ENCODE measurements at regions not wholly inside any gene's neighbourhood (a gene's known extent, or its start where the extent isn't known, plus 50 kb on each side); places are given as distances from the start of the nearest gene placed in this dataset.

- no peak for ATAC-seq
- Histone ChIP-seq H3K4me3 (no peak overlapping the region), H3K4me1 (no peaks in the 10 kb centered on the region), H3K27ac (no peak overlapping the region), H3K36me3 (no peaks in the 10 kb centered on the region), H3K9me3 (no peaks in the 10 kb centered on the region), H3K27me3 (no peaks in the 10 kb centered on the region)
- WGBS, 2 donors (ENCODE audit: low coverage in 1 of 2) = no CpG with 5 or more reads among the region's 1 CpG
- TF ChIP-seq POLR2AphosphoS5 (IDR thresholded peaks at IDR 0.05) (no peak), POLR2A (IDR thresholded peaks at IDR 0.05) (no peak), EP300 (IDR thresholded peaks at IDR 0.05) (no peak), CTCF (IDR thresholded peaks at IDR 0.05) (no peak)
These were observed 138.9 kb upstream of the ERBB4 start for GRCh38 chr2:212677466-212677865.

DNA sequence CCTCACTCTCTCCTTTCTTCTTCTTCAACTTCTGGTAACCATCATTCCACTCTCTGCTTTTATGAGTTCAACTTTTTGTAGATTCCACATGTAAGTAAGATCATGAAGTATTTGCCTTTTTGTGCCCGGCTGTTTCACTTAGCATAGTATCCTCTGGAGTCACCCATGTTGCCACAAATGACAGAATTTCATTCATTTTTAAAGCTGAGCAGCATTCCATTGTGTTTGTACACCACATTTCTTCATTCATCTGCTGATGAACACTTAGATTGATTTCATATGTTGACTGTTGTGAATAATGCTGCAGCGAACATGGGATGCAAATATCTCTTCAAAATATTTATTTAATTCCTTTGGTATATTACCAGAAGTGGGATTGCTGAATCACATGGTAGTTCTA lies 133.6 kb upstream of the ERBB4 start:
- Histone ChIP-seq H3K4me3 (no peak overlapping the region), H3K36me3 (no peaks in the 10 kb centered on the region), H3K27me3 (no peaks in the 10 kb centered on the region), H3K27ac (no peak overlapping the region), H3K9me3 (no peaks in the 10 kb centered on the region), H3K4me1 (peaks cover 0 to 10% (median 0%) of the 10 kb centered on the region in 3 donors)
- no peak for ATAC-seq
- no peak for TF ChIP-seq CTCF (IDR thresholded peaks at IDR 0.05)
- 74 to 100% methylated on average over 2 of the region's 2 CpGs for WGBS, 2 donors (ENCODE audit: low coverage in 1 of 2)

DNA sequence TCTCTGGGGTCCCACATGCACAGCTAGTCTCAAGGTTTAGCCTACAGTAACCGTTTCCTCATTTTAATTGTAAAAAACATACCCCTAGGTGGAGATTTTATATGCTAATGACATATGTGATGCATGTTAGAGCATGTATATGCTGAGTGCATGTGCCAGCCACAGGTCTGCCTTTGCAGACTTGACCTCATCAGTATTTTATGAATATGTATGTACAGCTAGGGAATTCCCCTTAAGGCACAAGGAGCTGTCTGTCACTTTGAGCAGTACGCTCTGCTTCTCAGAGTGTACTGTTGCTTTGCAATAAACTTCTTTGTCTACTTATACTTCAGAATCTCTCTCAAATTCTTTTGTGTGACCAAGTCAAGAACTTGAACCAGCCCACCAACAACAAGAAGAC lies 131.2 kb upstream of the ERBB4 start:
- TF ChIP-seq POLR2AphosphoS5 (IDR thresholded peaks at IDR 0.05) = no peak
- no peak for TF ChIP-seq POLR2A (IDR thresholded peaks at IDR 0.05)
- TF ChIP-seq EP300 (IDR thresholded peaks at IDR 0.05) = no peak
- no peak for TF ChIP-seq CTCF (IDR thresholded peaks at IDR 0.05)
- Histone ChIP-seq H3K4me3 (no peak overlapping the region), H3K27ac (no peak overlapping the region), H3K9me3 (no peaks in the 10 kb centered on the region), H3K27me3 (no peaks in the 10 kb centered on the region), H3K4me1 (peaks cover 0 to 10% (median 0%) of the 10 kb centered on the region in 3 donors), H3K36me3 (no peaks in the 10 kb centered on the region)
- WGBS, 2 donors (ENCODE audit: low coverage in 1 of 2) = 79 to 88% methylated on average over 1 to 2 of the region's 2 CpGs
- no peak for ATAC-seq

GRCh38 chr2:212667751-212668316 lies 129.2 kb upstream of the ERBB4 start:
- peaks cover 0 to 10% (median 0%) of the 10 kb centered on the region in 3 donors for H3K4me1 ChIP-seq
- no peak for TF ChIP-seq CTCF (IDR thresholded peaks at IDR 0.05)
- TF ChIP-seq POLR2A (IDR thresholded peaks at IDR 0.05) = no peak
- TF ChIP-seq EP300 (IDR thresholded peaks at IDR 0.05) = no peak
- no peak for TF ChIP-seq POLR2AphosphoS5 (IDR thresholded peaks at IDR 0.05)
- ATAC-seq = no peak

GRCh38 chr2:212665948-212666347 lies 127.3 kb upstream of the ERBB4 start:
- no peak for TF ChIP-seq POLR2AphosphoS5 (IDR thresholded peaks at IDR 0.05)
- TF ChIP-seq CTCF (IDR thresholded peaks at IDR 0.05) = no peak
- TF ChIP-seq POLR2A (IDR thresholded peaks at IDR 0.05) = no peak
- no peak for TF ChIP-seq EP300 (IDR thresholded peaks at IDR 0.05)
- Histone ChIP-seq H3K27me3 (no peaks in the 10 kb centered on the region), H3K9me3 (no peaks in the 10 kb centered on the region), H3K27ac (no peak overlapping the region), H3K4me3 (no peak overlapping the region), H3K4me1 (peaks cover 0 to 10% (median 0%) of the 10 kb centered on the region in 3 donors), H3K36me3 (no peaks in the 10 kb centered on the region)
- no peak for ATAC-seq
- 67 to 80% methylated on average over 1 of the region's 1 CpG for WGBS, 2 donors (ENCODE audit: low coverage in 1 of 2)

More at GRCh38 chr2:212667751-212668316, 129.2 kb upstream of the ERBB4 start:
- Histone ChIP-seq H3K9me3 (no peaks in the 10 kb centered on the region), H3K27me3 (no peaks in the 10 kb centered on the region), H3K4me3 (no peak overlapping the region), H3K27ac (peak overlapping the region in 1 of 4 donors; percentile 7), H3K36me3 (no peaks in the 10 kb centered on the region)

All from gastroesophageal sphincter (tissue), 4 donors.